BE2C (cell line): ENCODE measurements at regions not wholly inside any gene's neighbourhood (a gene's known extent, or its start where the extent isn't known, plus 50 kb on each side); places are given as distances from the start of the nearest gene placed in this dataset.

Experiments
- DNase-seq: peaks from one replicate; pipeline ENCODE4 v3.0.0-alpha.2; 2020
- H3K27me3 ChIP-seq: fragments of 250-450 bp; sonication (Bioruptor Pico); 2 replicates; pipeline ENCODE4 v1.5.1; 2020; ENCODE audit warnings: mild to moderate bottlenecking
- H3K36me3 ChIP-seq: fragments of 250-450 bp; sonication (Bioruptor Pico); 2 replicates; pipeline ENCODE4 v1.5.1; 2020; ENCODE audit warnings: mild to moderate bottlenecking
- H3K4me1 ChIP-seq: fragments of 250-450 bp; sonication (Bioruptor Pico); 2 replicates; pipeline ENCODE4 v1.5.1; 2020
- H3K4me3 ChIP-seq: 2 replicates; pipeline ENCODE4 v1.5.1; 2011; ENCODE audit warnings: low read depth, low read length
- H3K9me3 ChIP-seq: fragments of 250-450 bp; sonication (Bioruptor Pico); 2 replicates; pipeline ENCODE4 v1.5.1; 2020
- CTCF ChIP-seq: IDR thresholded peaks from 2 replicates; pipeline ENCODE4 v1.5.1; 2012; ENCODE audit warnings: mild to moderate bottlenecking, low read depth, low read length

GRCh38 chr2:133788386-133788785, 220.1 kb upstream of the NCKAP5 start:
- H3K9me3 ChIP-seq, result no peaks in the 10 kb centered on the region
- no peak for TF ChIP-seq CTCF
- no peaks in the 10 kb centered on the region for H3K27me3 ChIP-seq
- no peaks in the 10 kb centered on the region for H3K4me1 ChIP-seq
- no peaks in the 10 kb centered on the region for H3K36me3 ChIP-seq
- DNase-seq, result no peak
- H3K4me3 ChIP-seq, result no peak overlapping the region

GRCh38 chr2:133789743-133790142, 221.5 kb upstream of the NCKAP5 start:
- no peak for DNase-seq
- Histone ChIP-seq H3K36me3 (no peaks in the 10 kb centered on the region), H3K9me3 (no peaks in the 10 kb centered on the region), H3K4me1 (no peaks in the 10 kb centered on the region), H3K27me3 (no peaks in the 10 kb centered on the region), H3K4me3 (no peak overlapping the region)
- no peak for TF ChIP-seq CTCF

GRCh38 chr2:133790711-133791110, 222.4 kb upstream of the NCKAP5 start:
- H3K36me3 ChIP-seq, result no peaks in the 10 kb centered on the region
- no peak for TF ChIP-seq CTCF
- no peaks in the 10 kb centered on the region for H3K27me3 ChIP-seq
- H3K9me3 ChIP-seq, result no peaks in the 10 kb centered on the region
- H3K4me1 ChIP-seq, result no peaks in the 10 kb centered on the region
- no peak overlapping the region for H3K4me3 ChIP-seq
- no peak for DNase-seq

GRCh38 chr2:133791191-133791590, 222.9 kb upstream of the NCKAP5 start:
- DNase-seq, result no peak
- TF ChIP-seq CTCF, result no peak
- Histone ChIP-seq H3K27me3 (no peaks in the 10 kb centered on the region), H3K4me1 (no peaks in the 10 kb centered on the region), H3K4me3 (no peak overlapping the region), H3K36me3 (no peaks in the 10 kb centered on the region), H3K9me3 (no peaks in the 10 kb centered on the region)

GRCh38 chr2:133792223-133792622, 224.0 kb upstream of the NCKAP5 start:
- no peak overlapping the region for H3K4me3 ChIP-seq
- H3K4me1 ChIP-seq, result no peaks in the 10 kb centered on the region
- no peaks in the 10 kb centered on the region for H3K36me3 ChIP-seq
- H3K27me3 ChIP-seq, result no peaks in the 10 kb centered on the region
- no peak for DNase-seq
- no peak for TF ChIP-seq CTCF
- no peaks in the 10 kb centered on the region for H3K9me3 ChIP-seq

- Histone ChIP-seq H3K27me3 (no peaks in the 10 kb centered on the region), H3K4me1 (no peaks in the 10 kb centered on the region), H3K9me3 (no peaks in the 10 kb centered on the region), H3K4me3 (no peak overlapping the region), H3K36me3 (no peaks in the 10 kb centered on the region)
- TF ChIP-seq CTCF, result no peak
- DNase-seq, result no peak
Observed at GRCh38 chr2:133794114-133794513, 225.9 kb upstream of the NCKAP5 start.
